ENCODE measurements at regions not wholly inside any gene's neighbourhood (a gene's known extent, or its start where the extent isn't known, plus 50 kb on each side); places are given as distances from the start of the nearest gene placed in this dataset.

GRCh38 chr10:129136074-129136473 is 331.0 kb upstream of the MGMT start:
- TF ChIP-seq EZH2 (IDR thresholded peaks at IDR 0.05; ENCODE audit: borderline replicate concordance, low read length) (no peak), CTCF (IDR thresholded peaks at IDR 0.05; ENCODE audit: low read length) (no peak)
